ENCODE measurements at regions not wholly inside any gene's neighbourhood (a gene's known extent, or its start where the extent isn't known, plus 50 kb on each side); places are given as distances from the start of the nearest gene placed in this dataset.

GRCh38 chr11:8323161-8323935, 59.7 kb upstream of the LMO1 start:
- DNase-seq, result no peak

GRCh38 chr11:8321876-8322275, 58.2 kb upstream of the LMO1 start:
- no peak for DNase-seq

GRCh38 chr11:8320076-8320475, 56.4 kb upstream of the LMO1 start:
- no peak for DNase-seq

DNA sequence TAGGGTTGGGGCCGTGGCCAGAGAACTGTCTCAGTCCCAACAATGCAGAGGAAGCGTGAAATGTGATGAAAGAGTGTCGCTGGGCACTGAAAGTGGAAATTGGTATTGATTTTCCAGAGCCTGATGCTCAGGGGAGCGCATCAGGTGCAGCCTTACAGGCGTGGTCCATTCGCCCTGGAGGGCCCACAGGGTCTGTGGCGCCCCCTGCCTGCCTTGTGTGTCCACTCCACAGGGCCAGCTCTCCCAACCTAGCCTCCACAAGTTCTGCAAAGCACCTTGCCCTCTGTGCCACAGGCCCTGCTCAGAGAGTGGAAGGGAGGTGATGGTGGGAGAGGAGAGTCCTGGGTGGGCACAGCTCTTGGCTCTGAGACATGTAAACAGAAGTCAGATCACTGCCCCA, 54.9 kb upstream of the LMO1 start:
- DNase-seq, result peak in 1 of 56 donors; percentile 8

DNA sequence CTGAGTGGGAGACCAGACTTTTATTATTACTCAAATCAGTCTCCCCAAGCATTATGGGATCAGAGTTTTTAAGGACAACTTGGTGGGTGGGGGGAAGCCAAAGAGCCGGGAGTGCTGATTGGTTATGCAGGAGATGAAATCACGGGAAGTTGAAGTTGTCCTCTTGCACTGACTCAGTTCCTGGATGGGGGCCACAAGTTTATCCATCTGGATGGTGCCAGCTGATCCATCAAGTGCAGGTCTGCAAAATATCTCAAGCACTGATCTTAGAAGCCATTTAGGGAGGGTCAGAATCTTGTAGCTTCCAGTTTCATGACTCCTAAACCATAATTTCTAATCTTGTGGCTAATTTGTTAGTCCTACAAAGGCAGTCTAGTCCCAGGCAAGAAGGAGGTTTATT, 53.5 kb upstream of the LMO1 start:
- DNase-seq, result no peak

GRCh38 chr11:8315954-8316353, 52.3 kb upstream of the LMO1 start:
- no peak for DNase-seq

GRCh38 chr11:8315463-8315862, 51.8 kb upstream of the LMO1 start:
- DNase-seq, result no peak

DNA sequence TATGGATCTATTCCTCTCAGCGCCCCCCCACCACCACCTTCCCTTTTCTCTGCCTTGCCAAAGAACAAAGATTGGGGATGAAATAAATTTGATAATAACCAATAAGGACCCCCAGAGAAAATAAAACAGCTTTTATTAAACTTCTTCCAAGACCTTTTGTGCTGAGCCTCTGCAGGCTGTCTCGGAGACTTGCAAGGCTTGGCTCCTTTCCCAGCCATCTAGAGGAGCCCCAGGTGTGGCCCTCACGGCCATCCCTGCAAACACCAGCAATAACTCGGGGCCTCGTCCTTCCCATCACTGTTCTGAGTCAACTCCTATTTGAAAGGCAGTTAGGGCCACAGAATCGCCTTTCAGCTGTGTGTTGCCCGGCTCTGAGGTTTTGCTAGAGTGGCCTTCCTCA, 51.2 kb upstream of the LMO1 start:
- no peak for DNase-seq

DNA sequence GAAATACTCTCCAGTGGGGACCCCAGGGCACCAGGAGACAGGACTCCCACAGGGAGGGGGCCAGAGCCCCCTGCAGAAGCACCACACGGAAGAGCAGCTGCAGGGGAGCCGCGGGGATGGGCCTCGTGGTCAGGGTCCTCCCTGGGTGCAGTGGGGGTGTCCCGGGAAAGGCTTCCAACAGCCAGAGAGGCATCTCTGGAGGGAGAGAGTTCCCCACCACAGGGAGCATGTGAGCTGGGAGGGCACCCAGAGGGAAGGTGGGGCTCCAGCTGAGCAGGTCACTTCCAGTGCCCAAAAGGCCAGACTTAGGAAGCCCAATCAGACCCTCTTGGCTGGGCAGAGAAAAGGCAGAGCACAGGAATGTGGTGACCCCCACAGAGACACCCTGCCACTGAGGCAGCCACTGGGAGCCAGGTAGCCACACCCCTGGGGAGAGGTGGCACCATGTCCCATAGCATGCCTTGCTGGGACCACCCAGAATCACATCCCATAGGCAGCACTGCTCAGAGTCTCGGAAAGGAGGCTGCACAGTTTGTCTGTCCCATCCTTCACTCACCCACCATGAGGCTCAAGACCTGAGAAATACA, 49.9 kb upstream of the LMO1 start:
- no peak for DNase-seq

All from amygdala (tissue), 56 donors.